GM12878 (cell line): ENCODE measurements at regions not wholly inside any gene's neighbourhood (a gene's known extent, or its start where the extent isn't known, plus 50 kb on each side); places are given as distances from the start of the nearest gene placed in this dataset.

Source experiments
- ATAC-seq: fragments of 200-7000 bp; cut with Tn5 transposase; 3 replicates; pipeline ENCODE4 v1.9.1; 2020; ENCODE audit warnings: mild to moderate bottlenecking, moderate library complexity
- BruUV-seq: library from RNA; stranded (reverse); fragments of 400-500 nt; replicated peaks from 2 replicates; lab custom pipeline; 2021; lab: Mats Ljungman, UMichigan
- CTCF ChIA-PET: fragments of 300-600 bp; sonication (Branson Sonifier 250); formaldehyde crosslinking; extraction: SDS; loops from one replicate; lab custom pipeline; 2021; ENCODE audit warnings: inconsistent platforms; lab: Yijun Ruan, JAX
- POLR2A ChIA-PET: fragments of 350-600 bp; formaldehyde crosslinking; extraction: SDS; loops from one replicate; lab custom pipeline; 2021; ENCODE audit warnings: inconsistent platforms; lab: Charles Lee
- RAD21 ChIA-PET: fragments of 300-600 bp; sonication (Branson Sonifier 250); formaldehyde crosslinking; loops from one replicate; lab custom pipeline; 2023; ENCODE audit warnings: antibody characterized with exemption; ENCODE audit not compliant: unreplicated experiment; lab: Charles Lee
- SMC1A ChIA-PET: fragments of 300-600 bp; sonication (Branson Sonifier 250); formaldehyde crosslinking; loops from one replicate; lab custom pipeline; 2023; ENCODE audit not compliant: unreplicated experiment, uncharacterized antibody; lab: Charles Lee
- DNase-seq: peaks from one replicate; pipeline ENCODE4 v3.0.0-alpha.2; 2011; ENCODE audit warnings: low read depth, low spot score
- FAIRE-seq: peaks from 3 replicates; lab custom pipeline; 2011; peaks lifted over from hg19 to GRCh38; lab: Jason Lieb, UNC
- H2AFZ ChIP-seq: 2 replicates; pipeline ENCODE4 v1.6.0; 2011; ENCODE audit warnings: low read depth, low read length, control low read depth; ENCODE audit not compliant: control insufficient read depth
- H3K27ac ChIP-seq: 2 replicates; pipeline ENCODE4 v1.5.1; 2011; ENCODE audit warnings: control low read depth; ENCODE audit not compliant: control insufficient read depth, insufficient read depth
- H3K27me3 ChIP-seq, 2 experiments: replicated peaks in 1 of 2; 2 replicates each; pipeline versions ENCODE4 v1.6.0 to v1.6.1; 2011; ENCODE audit warnings: low read length in 1 of 2; ENCODE audit not compliant: control insufficient read depth in 2 of 2, insufficient read depth in 2 of 2
- H3K36me3 ChIP-seq, 2 experiments: 2 replicates each; pipeline ENCODE4 v1.5.1; 2011; ENCODE audit warnings: low read length in 1 of 2; ENCODE audit not compliant: control insufficient read depth in 2 of 2, insufficient read depth in 2 of 2
- H3K4me1 ChIP-seq: 2 replicates; pipeline ENCODE4 v1.6.1; 2011; ENCODE audit warnings: mild to moderate bottlenecking, low read length, moderate library complexity, mixed read lengths; ENCODE audit not compliant: control insufficient read depth, insufficient read depth
- H3K4me2 ChIP-seq: 2 replicates; pipeline ENCODE4 v1.6.0; 2011; ENCODE audit warnings: control low read depth; ENCODE audit not compliant: control insufficient read depth, insufficient read depth
- H3K4me3 ChIP-seq: fragments of 200-600 bp; sonication (generic); 2 replicates; pipeline ENCODE4 v1.5.1; 2016
- H3K79me2 ChIP-seq: 2 replicates; pipeline ENCODE4 v1.6.0; 2011; ENCODE audit warnings: low read length; ENCODE audit not compliant: control insufficient read depth, insufficient read depth
- H3K9ac ChIP-seq: 2 replicates; pipeline ENCODE4 v1.8.0; 2011; ENCODE audit warnings: low read length, control low read depth, mixed read lengths; ENCODE audit not compliant: control insufficient read depth, insufficient read depth
- H3K9me3 ChIP-seq: replicated peaks from 3 replicates; pipeline ENCODE4 v1.5.1; 2011; ENCODE audit warnings: mild to moderate bottlenecking, low read length; ENCODE audit not compliant: control insufficient read depth, insufficient read depth
- H4K20me1 ChIP-seq: 2 replicates; pipeline ENCODE4 v1.6.0; 2011; ENCODE audit not compliant: control insufficient read depth, insufficient read depth
- BRCA1 ChIP-seq: IDR thresholded peaks from 2 replicates; pipeline ENCODE4 v1.6.1; 2011; ENCODE audit warnings: low read depth, low read length, improper control_type of control experiment
- NFXL1 ChIP-seq: fragments of 450-650 bp; IDR thresholded peaks from 2 replicates; pipeline ENCODE4 v1.6.1; 2017; ENCODE audit warnings: antibody characterized with exemption, mild to moderate bottlenecking, borderline replicate concordance
- NFYB ChIP-seq: IDR thresholded peaks from 2 replicates; pipeline ENCODE4 v1.6.1; 2011; ENCODE audit warnings: low read depth, mild to moderate bottlenecking, low read length, improper control_type of control experiment, moderate library complexity; ENCODE audit not compliant: insufficient read depth
- PAX5 ChIP-seq: IDR thresholded peaks from 2 replicates; pipeline ENCODE4 v1.6.1; 2011; ENCODE audit warnings: low read depth, low read length, borderline replicate concordance
- RELA ChIP-seq: fragments of 450-650 bp; IDR thresholded peaks from 2 replicates; pipeline ENCODE4 v1.8.0; 2014; ENCODE audit warnings: borderline replicate concordance; ENCODE audit not compliant: partially characterized antibody
- SREBF2 ChIP-seq: IDR thresholded peaks from 2 replicates; pipeline ENCODE4 v1.6.1; 2012; ENCODE audit warnings: mild to moderate bottlenecking, low read length
- ZNF384 ChIP-seq: IDR thresholded peaks from 2 replicates; pipeline ENCODE4 v1.6.1; 2012; ENCODE audit warnings: low read depth, mild to moderate bottlenecking, low read length, improper control_type of control experiment, borderline replicate concordance
- WGBS: methylation state at CpG from one replicate; pipeline ENCODE4 v1.1.6; 2016; ENCODE audit warnings: low lambda C conversion rate; ENCODE audit not compliant: insufficient replicate concordance, insufficient coverage; ENCODE audit errors: missing lambda C conversion rate; 5-methylcytosine and 5-hydroxymethylcytosine counted together
- in situ Hi-C: fragments of 300-500 bp; cut with MboI; formaldehyde crosslinking; loops from 9 replicates; pipeline ENCODE4 v1.14.3; 2018; ENCODE audit warnings: mixed read lengths
- intact Hi-C: fragments of 100-400 bp; cut with micrococcal nuclease; formaldehyde crosslinking; loops from one replicate; pipeline ENCODE4 v1.14.2; 2022; ENCODE audit not compliant: unreplicated experiment
- TF ChIP-seq, protein P1 (sequence below): fragments of 450-650 bp; IDR thresholded peaks from 2 replicates; pipeline ENCODE4 v1.6.1; 2016; ENCODE audit warnings: mild to moderate bottlenecking, moderate library complexity, borderline replicate concordance

DNA sequence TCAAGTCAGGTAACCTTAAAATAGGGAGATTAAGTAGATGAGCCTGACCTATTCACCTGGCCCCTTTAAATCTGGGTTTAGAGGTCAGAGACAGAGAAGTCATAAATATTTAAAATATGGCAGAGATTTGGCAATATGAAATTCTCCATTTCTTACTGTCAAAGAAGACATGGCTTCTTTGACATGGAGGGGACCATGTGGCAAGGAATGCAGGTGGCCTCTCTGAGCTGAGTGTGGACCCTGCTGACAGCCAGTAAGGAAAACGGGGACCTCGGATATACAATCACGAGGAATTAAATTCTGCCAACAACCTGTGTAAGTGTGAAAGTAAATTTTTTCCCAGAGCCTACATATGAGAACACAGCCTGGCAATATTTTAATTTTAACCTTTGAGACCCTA, 427.5 kb upstream of the PROX1 start:
- H3K36me3 ChIP-seq: no peaks in the 10 kb centered on the region
- CTCF ChIA-PET: no interaction called here
- RAD21 ChIA-PET: no interaction called here
- H3K27ac ChIP-seq: no peak overlapping the region
- no peaks in the 10 kb centered on the region for H3K4me1 ChIP-seq
- no peak for FAIRE-seq
- no peak overlapping the region for H3K4me3 ChIP-seq
- TF ChIP-seq NFYB (no peak), RELA (no peak), BRCA1 (no peak), SREBF2 (no peak), NFXL1 (no peak), ZNF384 (no peak), PAX5 (no peak)
- TF ChIP-seq, protein P1, sequence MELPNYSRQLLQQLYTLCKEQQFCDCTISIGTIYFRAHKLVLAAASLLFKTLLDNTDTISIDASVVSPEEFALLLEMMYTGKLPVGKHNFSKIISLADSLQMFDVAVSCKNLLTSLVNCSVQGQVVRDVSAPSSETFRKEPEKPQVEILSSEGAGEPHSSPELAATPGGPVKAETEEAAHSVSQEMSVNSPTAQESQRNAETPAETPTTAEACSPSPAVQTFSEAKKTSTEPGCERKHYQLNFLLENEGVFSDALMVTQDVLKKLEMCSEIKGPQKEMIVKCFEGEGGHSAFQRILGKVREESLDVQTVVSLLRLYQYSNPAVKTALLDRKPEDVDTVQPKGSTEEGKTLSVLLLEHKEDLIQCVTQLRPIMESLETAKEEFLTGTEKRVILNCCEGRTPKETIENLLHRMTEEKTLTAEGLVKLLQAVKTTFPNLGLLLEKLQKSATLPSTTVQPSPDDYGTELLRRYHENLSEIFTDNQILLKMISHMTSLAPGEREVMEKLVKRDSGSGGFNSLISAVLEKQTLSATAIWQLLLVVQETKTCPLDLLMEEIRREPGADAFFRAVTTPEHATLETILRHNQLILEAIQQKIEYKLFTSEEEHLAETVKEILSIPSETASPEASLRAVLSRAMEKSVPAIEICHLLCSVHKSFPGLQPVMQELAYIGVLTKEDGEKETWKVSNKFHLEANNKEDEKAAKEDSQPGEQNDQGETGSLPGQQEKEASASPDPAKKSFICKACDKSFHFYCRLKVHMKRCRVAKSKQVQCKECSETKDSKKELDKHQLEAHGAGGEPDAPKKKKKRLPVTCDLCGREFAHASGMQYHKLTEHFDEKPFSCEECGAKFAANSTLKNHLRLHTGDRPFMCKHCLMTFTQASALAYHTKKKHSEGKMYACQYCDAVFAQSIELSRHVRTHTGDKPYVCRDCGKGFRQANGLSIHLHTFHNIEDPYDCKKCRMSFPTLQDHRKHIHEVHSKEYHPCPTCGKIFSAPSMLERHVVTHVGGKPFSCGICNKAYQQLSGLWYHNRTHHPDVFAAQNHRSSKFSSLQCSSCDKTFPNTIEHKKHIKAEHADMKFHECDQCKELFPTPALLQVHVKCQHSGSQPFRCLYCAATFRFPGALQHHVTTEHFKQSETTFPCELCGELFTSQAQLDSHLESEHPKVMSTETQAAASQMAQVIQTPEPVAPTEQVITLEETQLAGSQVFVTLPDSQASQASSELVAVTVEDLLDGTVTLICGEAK: no peak
- intact Hi-C loops (no loop called here), in situ Hi-C loops (no loop called here)
- no peak for ATAC-seq
- H2AFZ ChIP-seq: no peak overlapping the region
- H3K4me2 ChIP-seq: no peak overlapping the region
- no peak for DNase-seq
- H4K20me1 ChIP-seq: no peaks in the 10 kb centered on the region
- H3K9ac ChIP-seq: no peak overlapping the region
- no peaks in the 10 kb centered on the region for H3K79me2 ChIP-seq
- POLR2A ChIA-PET: no interaction called here
- no peaks in the 10 kb centered on the region for H3K27me3 ChIP-seq
- H3K9me3 ChIP-seq: no peaks in the 10 kb centered on the region
- SMC1A ChIA-PET: interaction anchor here (0.6 kb wide), 1 partner anchor 395 kb away, joined by 3 read pairs; no protein-coding TSS in a partner anchor
- no TSS peak for BruUV-seq
- 86% methylated on average over 3 of the region's 3 CpGs for WGBS
